H9 (cell line): ENCODE measurements at regions not wholly inside any gene's neighbourhood (a gene's known extent, or its start where the extent isn't known, plus 50 kb on each side); places are given as distances from the start of the nearest gene placed in this dataset.
"Not testable (repeated sequence)": the region's sequence is repeated elsewhere in the genome, so short reads cannot be mapped to it uniquely, and the experiment has no call there.

Source experiments
- DNase-seq: peaks from one replicate; pipeline ENCODE4 v3.0.0-alpha.2; 2017
- H2AFZ ChIP-seq: one replicate; pipeline ENCODE4 v1.6.1; 2013; ENCODE audit warnings: mild to moderate bottlenecking, low read length, control low read depth, moderate library complexity
- H2AK5ac ChIP-seq: 2 replicates; pipeline ENCODE4 v1.6.1; 2013; ENCODE audit warnings: low read length, control low read depth, mixed read lengths; ENCODE audit not compliant: insufficient read length
- H2BK120ac ChIP-seq: one replicate; pipeline ENCODE4 v1.6.1; 2013; ENCODE audit warnings: low read depth, mild to moderate bottlenecking, low read length, control low read depth, inconsistent platforms; ENCODE audit not compliant: poor library complexity, severe bottlenecking
- H2BK12ac ChIP-seq: 2 replicates; pipeline ENCODE4 v1.6.1; 2013; ENCODE audit warnings: low read length, control low read depth, mixed read lengths, low read depth; ENCODE audit not compliant: insufficient read length
- H2BK15ac ChIP-seq: 2 replicates; pipeline ENCODE4 v1.6.1; 2013; ENCODE audit warnings: low read depth, low read length, control low read depth
- H2BK20ac ChIP-seq: one replicate; pipeline ENCODE4 v1.6.1; 2013; ENCODE audit warnings: low read depth, mild to moderate bottlenecking, low read length, control low read depth, inconsistent platforms; ENCODE audit not compliant: poor library complexity, severe bottlenecking
- H2BK5ac ChIP-seq: 2 replicates; pipeline ENCODE4 v1.6.1; 2013; ENCODE audit warnings: low read length, control low read depth, mixed read lengths; ENCODE audit not compliant: insufficient read length
- H3K14ac ChIP-seq: 2 replicates; pipeline ENCODE4 v1.6.1; 2013; ENCODE audit warnings: low read length, control low read depth; ENCODE audit not compliant: insufficient read depth
- H3K18ac ChIP-seq: 2 replicates; pipeline ENCODE4 v1.6.1; 2013; ENCODE audit warnings: low read depth, mild to moderate bottlenecking, mixed read lengths, low read length, control low read depth; ENCODE audit not compliant: insufficient read length
- H3K23ac ChIP-seq: 2 replicates; pipeline ENCODE4 v1.6.1; 2013; ENCODE audit warnings: low read length, control low read depth, mixed read lengths, low read depth; ENCODE audit not compliant: insufficient read length
- H3K23me2 ChIP-seq: 2 replicates; pipeline ENCODE4 v1.6.1; 2013; ENCODE audit warnings: low read depth, mild to moderate bottlenecking, mixed read lengths, low read length, control low read depth; ENCODE audit not compliant: insufficient read length, poor library complexity, severe bottlenecking
- H3K27ac ChIP-seq: 2 replicates; pipeline ENCODE4 v1.5.1; 2013; ENCODE audit warnings: low read length, control low read depth, mixed read lengths, low read depth; ENCODE audit not compliant: insufficient read length
- H3K27me3 ChIP-seq: 2 replicates; pipeline ENCODE4 v1.6.1; 2013; ENCODE audit warnings: low read length, control low read depth, inconsistent platforms; ENCODE audit not compliant: insufficient read depth
- H3K4ac ChIP-seq: 2 replicates; pipeline ENCODE4 v1.6.1; 2013; ENCODE audit warnings: low read depth, mild to moderate bottlenecking, control low read depth, inconsistent platforms, low read length, moderate library complexity
- H3K4me1 ChIP-seq: 2 replicates; pipeline ENCODE4 v1.6.1; 2013; ENCODE audit warnings: low read length, control low read depth, inconsistent platforms; ENCODE audit not compliant: insufficient read depth
- H3K4me2 ChIP-seq: 2 replicates; pipeline ENCODE4 v1.6.1; 2013; ENCODE audit warnings: low read length, control low read depth, mixed read lengths; ENCODE audit not compliant: insufficient read length, insufficient read depth
- H3K56ac ChIP-seq: 2 replicates; pipeline ENCODE4 v1.6.1; 2013; ENCODE audit warnings: low read depth, mild to moderate bottlenecking, mixed read lengths, low read length, control low read depth; ENCODE audit not compliant: insufficient read length
- H3K79me1 ChIP-seq: 2 replicates; pipeline ENCODE4 v1.6.1; 2013; ENCODE audit warnings: low read depth, mild to moderate bottlenecking, moderate library complexity, low read length, control low read depth, inconsistent platforms; ENCODE audit not compliant: insufficient read depth, poor library complexity, severe bottlenecking
- H3K79me2 ChIP-seq: 2 replicates; pipeline ENCODE4 v1.6.1; 2013; ENCODE audit warnings: low read length, control low read depth, inconsistent platforms; ENCODE audit not compliant: insufficient read depth
- H3K9ac ChIP-seq: 2 replicates; pipeline ENCODE4 v1.6.1; 2013; ENCODE audit warnings: low read length, control low read depth, mixed read lengths; ENCODE audit not compliant: insufficient read length; ENCODE audit errors: extremely low read depth
- H3K9me3 ChIP-seq: one replicate; pipeline ENCODE4 v1.6.1; 2013; ENCODE audit warnings: low read depth, low read length, inconsistent platforms; ENCODE audit not compliant: control insufficient read depth
- H3T11ph ChIP-seq: one replicate; pipeline ENCODE4 v1.6.1; 2013; ENCODE audit warnings: mild to moderate bottlenecking, low read length, control low read depth, inconsistent platforms
- H4K20me1 ChIP-seq: one replicate; pipeline ENCODE4 v1.6.1; 2013; ENCODE audit not compliant: control insufficient read depth, insufficient read length, insufficient read depth
- H4K5ac ChIP-seq: 2 replicates; pipeline ENCODE4 v1.6.1; 2013; ENCODE audit warnings: low read depth, mild to moderate bottlenecking, mixed read lengths, low read length, control low read depth; ENCODE audit not compliant: insufficient read length
- H4K8ac ChIP-seq: replicated peaks from 2 replicates; pipeline ENCODE4 v1.6.1; 2013; ENCODE audit warnings: low read length, control low read depth, mixed read lengths, low read depth; ENCODE audit not compliant: insufficient read length
- H4K91ac ChIP-seq: 2 replicates; pipeline ENCODE4 v1.6.1; 2013; ENCODE audit warnings: low read depth, mild to moderate bottlenecking, moderate library complexity, mixed read lengths, low read length, control low read depth; ENCODE audit not compliant: insufficient read length
- H3K27ac Mint-ChIP-seq, 3 experiments: 2 replicates in 2 of 3; 3 replicates in 1 of 3; pipeline ENCODE4 v1.8.0; 2020 to 2021; ENCODE audit warnings: mixed read lengths in 3 of 3, mild to moderate bottlenecking in 1 of 3, moderate library complexity in 1 of 3
- H3K27me3 Mint-ChIP-seq: 2 replicates; pipeline ENCODE4 v1.8.0; 2021; ENCODE audit warnings: low read depth, mild to moderate bottlenecking, moderate library complexity, mixed read lengths
- H3K36me3 Mint-ChIP-seq, 3 experiments: 2 replicates in 2 of 3; 3 replicates in 1 of 3; pipeline ENCODE4 v1.8.0; 2020 to 2021; ENCODE audit warnings: low read depth in 3 of 3, mixed read lengths in 3 of 3; ENCODE audit not compliant: insufficient read depth in 1 of 3
- H3K4me1 Mint-ChIP-seq, 2 experiments: 2 replicates each; pipeline ENCODE4 v1.8.0; 2020; ENCODE audit warnings: mixed read lengths in 2 of 2
- H3K4me3 Mint-ChIP-seq, 2 experiments: 2 replicates in 1 of 2; 3 replicates in 1 of 2; pipeline ENCODE4 v1.8.0; 2020 to 2021; ENCODE audit warnings: mild to moderate bottlenecking in 2 of 2, mixed read lengths in 2 of 2, moderate library complexity in 1 of 2
- H3K9me3 Mint-ChIP-seq, 2 experiments: 2 replicates in 1 of 2; 3 replicates in 1 of 2; pipeline ENCODE4 v1.8.0; 2020; ENCODE audit warnings: mild to moderate bottlenecking in 2 of 2, mixed read lengths in 2 of 2, moderate library complexity in 1 of 2
- WGBS: extraction: QIAGEN DNeasy Blood & Tissue Kit; methylation state at CpG from one replicate; pipeline ENCODE4 v1.1.7; 2013; ENCODE audit warnings: missing lambda C conversion rate, low lambda C conversion rate, mixed read lengths; ENCODE audit not compliant: insufficient read length; ENCODE audit errors: extremely low coverage; 5-methylcytosine and 5-hydroxymethylcytosine counted together

GRCh38 chr1:148679050-148679786, 69.4 kb upstream of the NUDT4B start:
- H3K27ac ChIP-seq, H3K9ac ChIP-seq, H3K4me1 Mint-ChIP-seq, H4K5ac ChIP-seq, H2BK15ac ChIP-seq, H3K18ac ChIP-seq, H3K27ac Mint-ChIP-seq, H2BK5ac ChIP-seq, H3K4ac ChIP-seq, H3K23me2 ChIP-seq, H2BK20ac ChIP-seq, H3K56ac ChIP-seq, H3K79me2 ChIP-seq, H3K4me1 ChIP-seq, H4K91ac ChIP-seq, H3K14ac ChIP-seq, H3K4me2 ChIP-seq, H3K79me1 ChIP-seq, H3K27me3 Mint-ChIP-seq, H2BK120ac ChIP-seq, H3K36me3 Mint-ChIP-seq, H2AFZ ChIP-seq, H3K9me3 Mint-ChIP-seq, H2AK5ac ChIP-seq, H4K8ac ChIP-seq, H4K20me1 ChIP-seq, H3K23ac ChIP-seq, H3T11ph ChIP-seq, H3K27me3 ChIP-seq, H2BK12ac ChIP-seq, H3K9me3 ChIP-seq: not testable (repeated sequence)
- DNase-seq = peak; percentile 40
- no CpG with 5 or more reads among the region's 77 CpGs for WGBS
- peak overlapping the region; percentile 69 to 77; a peak in 4 of 5 replicates for H3K4me3 Mint-ChIP-seq

- H2AK5ac ChIP-seq, H3K27ac ChIP-seq, H4K8ac ChIP-seq, H3K27me3 ChIP-seq, H3K23ac ChIP-seq, H2BK12ac ChIP-seq, H3K4me1 Mint-ChIP-seq, H3K18ac ChIP-seq, H3K9ac ChIP-seq, H4K5ac ChIP-seq, H3K27ac Mint-ChIP-seq, DNase-seq, H4K91ac ChIP-seq, H2BK20ac ChIP-seq, H3K23me2 ChIP-seq, H3K36me3 Mint-ChIP-seq, H3K27me3 Mint-ChIP-seq, H3K14ac ChIP-seq, H2BK5ac ChIP-seq, H3K4me2 ChIP-seq, H2BK120ac ChIP-seq, H3K9me3 Mint-ChIP-seq, H2AFZ ChIP-seq, H3K56ac ChIP-seq, H3K4me1 ChIP-seq, H3K79me1 ChIP-seq, H3T11ph ChIP-seq, H3K4ac ChIP-seq, H2BK15ac ChIP-seq, H3K79me2 ChIP-seq, H3K9me3 ChIP-seq, H4K20me1 ChIP-seq: not testable (repeated sequence)
- no CpG with 5 or more reads among the region's 37 CpGs for WGBS
- peak overlapping the region; percentile 69 to 77; a peak in 4 of 5 replicates for H3K4me3 Mint-ChIP-seq
These were observed 68.7 kb upstream of the NUDT4B start for GRCh38 chr1:148679787-148680326.
